ENCODE measurements at regions not wholly inside any gene's neighbourhood (a gene's known extent, or its start where the extent isn't known, plus 50 kb on each side); places are given as distances from the start of the nearest gene placed in this dataset.
"Not testable (repeated sequence)": the region's sequence is repeated elsewhere in the genome, so short reads cannot be mapped to it uniquely, and the experiment has no call there.

DNA sequence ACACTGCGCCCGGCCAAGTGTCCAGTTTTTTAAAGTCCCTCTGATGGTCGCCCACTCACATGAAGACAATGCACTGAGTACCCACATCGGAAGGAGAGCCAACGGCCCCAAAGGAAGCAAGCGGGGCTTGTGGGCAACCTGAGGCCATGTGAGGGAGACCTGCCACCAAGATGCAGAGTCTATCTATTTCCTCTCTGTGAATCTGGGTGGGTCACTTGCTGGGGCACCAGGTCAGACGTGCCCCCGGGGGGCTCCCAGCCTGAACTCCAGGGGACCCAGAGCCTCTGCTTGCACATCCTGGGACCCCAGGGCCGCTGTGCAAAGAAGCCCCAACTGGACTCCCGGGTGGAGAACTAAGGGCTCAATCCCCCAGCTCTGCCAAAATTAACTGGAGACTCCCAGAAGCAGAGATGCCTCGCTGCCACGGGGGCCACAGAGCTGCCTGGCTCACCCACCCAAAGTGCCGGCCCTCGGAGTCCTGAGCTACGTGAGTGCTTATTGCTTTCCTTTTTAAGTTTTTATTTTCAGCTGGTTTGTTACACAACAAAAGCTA, 106.4 kb downstream of the BRD1 start:
- no peak for DNase-seq

DNA sequence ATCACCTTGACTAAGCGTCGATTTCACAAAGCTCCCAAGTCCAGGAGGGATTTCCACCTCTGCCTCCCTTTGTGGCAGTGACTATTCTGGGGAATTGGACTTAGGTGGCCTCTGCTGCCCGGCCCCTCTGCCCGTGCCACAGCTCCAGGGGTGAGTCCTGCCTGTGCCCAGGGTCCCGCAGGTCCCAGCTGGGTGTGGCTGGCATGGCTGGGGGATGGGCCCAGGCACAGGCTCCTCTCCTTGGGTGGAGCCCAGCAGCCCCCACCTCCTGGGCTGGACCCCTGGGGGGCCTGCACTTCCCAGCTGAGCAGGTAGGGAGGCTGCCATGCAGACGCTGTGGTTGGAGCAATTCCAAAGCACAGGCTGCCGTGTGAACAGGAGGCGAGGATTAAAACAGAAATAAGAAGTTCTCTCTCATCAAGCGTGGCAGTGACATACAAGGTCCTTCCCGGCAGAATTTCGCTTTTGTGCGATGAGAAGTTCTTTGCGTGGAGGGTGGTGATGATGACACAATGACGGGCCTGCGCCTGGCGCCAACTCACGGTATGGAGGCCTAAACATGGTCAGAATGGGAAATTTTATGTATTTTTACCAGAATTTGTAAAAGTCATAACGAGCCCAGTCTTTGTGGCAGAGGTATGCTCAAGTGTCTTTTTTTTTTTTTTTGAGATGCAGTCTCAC, 107.3 kb downstream of the BRD1 start:
- DNase-seq: no peak

DNA sequence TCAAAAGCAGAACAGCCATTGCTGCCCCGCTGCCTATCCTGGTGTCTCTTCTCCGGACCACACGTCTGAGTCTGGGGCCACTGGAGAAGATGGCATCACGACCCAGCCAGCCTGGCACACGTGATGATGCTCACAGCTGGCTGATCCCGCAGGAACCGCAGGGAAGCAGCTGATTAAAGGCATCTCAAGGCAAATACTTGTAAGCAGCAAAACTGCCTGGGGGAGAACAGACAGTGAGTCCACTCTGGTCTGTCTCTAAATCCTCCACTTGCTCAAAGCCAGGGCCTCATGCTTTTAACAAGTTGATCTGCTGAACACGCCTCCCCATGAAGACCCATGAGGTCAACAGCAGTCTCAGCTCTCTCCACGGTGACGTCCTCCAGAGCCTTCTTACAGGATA, 108.6 kb downstream of the BRD1 start:
- no peak for DNase-seq

DNA sequence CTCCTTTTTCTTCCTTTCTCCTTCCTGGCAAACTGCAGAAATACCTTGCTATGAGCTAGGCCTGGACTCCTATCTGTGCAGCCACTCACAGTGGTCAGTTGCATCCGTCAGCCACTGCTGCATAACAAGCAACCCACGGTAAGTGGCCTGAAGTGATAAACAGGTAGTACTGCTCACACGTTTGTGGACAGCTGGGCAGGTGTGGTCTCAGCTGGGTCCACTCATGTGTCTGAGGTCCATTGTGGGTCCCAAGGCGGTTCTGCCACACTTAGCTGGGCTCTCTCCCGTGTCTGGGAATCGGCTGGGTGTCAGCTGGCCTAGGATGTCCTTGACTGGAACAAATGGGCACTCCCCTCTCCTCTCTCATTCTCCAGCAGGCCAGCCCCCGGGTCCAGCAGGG, 109.3 kb downstream of the BRD1 start:
- DNase-seq: no peak

DNA sequence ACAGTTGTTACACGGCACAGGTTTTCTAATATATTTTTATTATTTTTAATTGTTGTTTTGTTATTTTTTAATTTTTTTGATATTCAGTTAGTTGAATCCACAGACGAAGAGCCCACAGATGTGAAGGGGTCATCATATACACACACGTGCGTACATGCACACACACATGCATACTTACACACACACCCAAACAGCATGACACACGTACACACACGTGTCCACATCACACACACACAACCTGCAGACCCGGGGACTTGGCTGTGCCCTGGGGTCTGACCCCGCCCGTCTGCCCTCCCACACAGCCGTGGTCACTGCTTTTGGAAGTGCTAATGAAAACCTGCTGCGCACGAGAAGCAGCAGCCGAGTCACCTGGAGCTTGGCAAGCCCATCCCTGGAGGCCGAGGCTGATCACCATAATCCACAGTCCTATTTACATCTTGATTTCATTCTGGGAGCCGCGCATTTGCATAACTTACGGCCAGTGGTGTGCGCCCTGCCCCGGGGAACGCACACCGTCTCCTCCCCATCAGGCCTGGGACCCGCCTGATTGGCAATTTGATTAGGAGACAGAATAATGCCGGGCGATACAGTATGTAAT, 110.3 kb downstream of the BRD1 start:
- DNase-seq: no peak

DNA sequence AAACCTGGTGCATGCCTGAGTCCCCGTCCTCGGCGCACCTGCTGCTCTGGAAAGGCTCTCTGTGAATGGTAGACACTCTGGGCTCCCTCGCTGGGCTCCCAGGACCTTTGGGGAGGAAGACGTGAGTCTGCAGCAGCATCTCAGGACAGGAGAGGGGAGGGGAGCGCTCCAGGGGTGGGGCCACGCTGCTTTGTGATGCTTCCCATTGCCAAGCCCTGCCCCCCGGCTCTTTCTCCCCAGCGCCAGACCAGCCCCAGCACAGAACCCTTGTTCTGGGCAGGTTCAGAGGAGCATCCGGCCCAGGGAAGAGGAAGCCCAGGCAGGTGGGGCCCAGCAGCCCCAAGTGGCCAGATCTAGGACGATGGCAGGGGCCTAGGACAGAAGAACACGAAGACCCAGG, 111.2 kb downstream of the BRD1 start:
- no peak for DNase-seq

DNA sequence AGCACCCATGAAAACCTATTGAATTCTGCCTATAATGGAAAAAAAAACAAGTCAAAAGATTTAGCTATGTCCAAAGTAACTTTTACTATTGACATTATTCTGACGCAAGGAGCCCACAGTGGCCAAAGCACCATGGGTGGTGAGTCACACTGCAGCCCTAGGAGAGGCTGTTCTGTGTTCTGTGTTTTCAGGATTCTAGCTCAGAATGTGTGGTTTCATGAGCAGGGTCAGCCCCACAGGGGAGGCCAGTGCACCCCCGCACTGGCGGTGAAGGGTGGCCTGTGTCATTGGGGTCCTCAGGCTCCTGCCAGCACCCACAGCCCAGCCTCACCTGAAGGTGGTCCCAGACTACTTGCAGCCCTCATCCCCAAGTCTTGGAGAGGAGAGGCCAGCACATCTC, 112.2 kb downstream of the BRD1 start:
- DNase-seq: no peak

DNA sequence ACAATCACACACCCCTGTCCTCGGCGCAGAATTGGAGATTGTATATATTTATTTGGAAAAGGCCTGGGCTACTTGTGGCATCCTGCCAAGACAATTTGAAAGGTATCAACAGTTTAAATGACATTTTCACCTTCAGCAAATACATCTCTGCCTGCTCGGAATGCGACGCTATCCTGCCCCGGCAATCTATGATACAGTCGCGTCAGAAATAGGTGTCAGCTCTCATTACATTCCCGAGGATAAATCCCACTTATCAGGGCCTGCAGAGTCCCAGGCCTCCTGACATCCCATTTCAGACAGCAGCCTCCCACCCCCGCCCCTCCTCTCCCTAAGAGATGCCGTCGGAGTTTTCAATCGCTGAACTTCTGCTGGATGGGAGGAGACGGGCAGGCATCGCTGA, 114.7 kb downstream of the BRD1 start:
- DNase-seq: no peak

DNA sequence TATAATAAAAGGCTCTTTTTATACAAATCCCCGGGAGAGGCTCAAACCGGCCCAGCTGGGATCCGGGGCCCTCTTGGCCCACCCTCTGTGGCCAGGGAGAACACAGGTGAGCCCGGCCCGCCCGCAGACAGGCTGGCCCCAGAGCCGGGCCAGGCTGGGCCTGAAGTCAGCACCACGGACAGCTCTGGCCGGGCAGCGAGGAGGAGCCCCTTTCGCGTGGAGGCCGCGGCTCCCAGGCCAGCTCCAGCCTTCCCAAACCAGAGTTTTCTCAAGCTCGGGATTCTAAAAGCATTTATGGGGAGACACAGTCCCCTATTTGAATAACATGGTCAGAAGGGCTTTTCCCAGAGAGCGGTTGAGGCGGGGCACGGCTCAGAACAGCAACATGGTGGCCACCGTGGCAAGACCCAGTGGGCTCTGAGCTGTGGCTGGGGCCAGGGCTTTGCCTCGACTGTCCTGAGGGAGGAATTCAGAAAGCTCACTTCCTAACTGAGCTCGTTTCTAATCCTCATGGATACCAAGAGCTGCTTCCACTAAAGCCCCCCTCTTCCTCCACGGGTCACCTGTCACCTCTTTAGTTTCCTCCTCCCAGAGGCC, 115.4 kb downstream of the BRD1 start:
- no peak for DNase-seq

DNA sequence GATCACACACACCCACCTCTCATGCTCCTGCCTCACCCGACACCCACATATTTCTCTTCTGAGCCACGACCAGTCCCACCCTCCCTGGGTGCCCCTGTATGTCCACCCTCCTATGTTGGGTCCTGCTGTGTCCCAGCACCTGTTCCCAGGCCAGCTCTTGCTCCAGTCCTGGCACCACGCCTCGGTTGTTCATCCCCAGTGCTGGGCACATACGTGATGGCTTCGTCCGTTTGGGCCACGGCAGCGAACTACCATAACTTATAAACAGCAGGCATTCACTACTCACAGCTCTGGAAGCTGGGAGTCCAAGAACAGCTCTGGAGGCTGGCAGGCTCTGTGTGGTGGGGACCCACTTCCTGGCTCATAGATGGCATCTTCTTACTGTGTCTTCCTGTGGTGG, 116.9 kb downstream of the BRD1 start:
- no peak for DNase-seq

DNA sequence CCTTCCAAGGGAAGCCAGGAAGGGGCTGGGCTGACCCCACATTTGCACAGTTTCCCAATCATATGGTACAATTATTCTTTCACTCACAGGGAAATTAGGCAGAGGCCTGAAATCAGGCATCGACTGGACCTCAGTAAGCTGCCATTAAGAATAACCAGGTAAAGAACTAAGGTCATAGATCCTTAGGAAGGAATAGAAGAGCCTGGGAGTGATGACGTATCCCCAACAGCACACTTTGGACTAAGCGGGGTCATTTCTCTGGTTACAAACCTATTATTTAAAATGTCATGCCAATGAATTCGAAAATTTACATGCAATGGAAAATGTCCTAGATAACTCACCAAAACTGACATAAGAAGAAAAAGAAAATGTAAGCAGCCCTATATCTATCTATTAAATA, 118.2 kb downstream of the BRD1 start:
- no peak for DNase-seq

DNA sequence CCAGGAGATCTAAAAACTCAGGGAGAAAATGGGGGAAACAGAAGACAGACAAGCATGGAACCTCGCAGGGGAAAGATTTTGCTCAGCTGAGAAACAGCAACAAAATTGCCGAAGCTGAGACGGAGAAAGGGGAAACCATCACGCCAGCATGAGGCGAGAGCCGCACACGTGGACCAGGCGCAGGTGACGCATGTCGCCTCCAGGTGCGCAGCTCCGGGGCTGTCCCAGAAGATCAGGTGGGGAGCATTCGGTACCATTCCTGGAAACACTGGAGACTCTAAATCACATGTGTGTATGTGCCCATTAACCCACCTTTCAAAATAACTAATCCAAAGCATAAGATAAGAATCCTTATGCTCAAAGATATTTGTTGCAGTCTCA, 121.7 kb downstream of the BRD1 start:
- DNase-seq: no peak

DNA sequence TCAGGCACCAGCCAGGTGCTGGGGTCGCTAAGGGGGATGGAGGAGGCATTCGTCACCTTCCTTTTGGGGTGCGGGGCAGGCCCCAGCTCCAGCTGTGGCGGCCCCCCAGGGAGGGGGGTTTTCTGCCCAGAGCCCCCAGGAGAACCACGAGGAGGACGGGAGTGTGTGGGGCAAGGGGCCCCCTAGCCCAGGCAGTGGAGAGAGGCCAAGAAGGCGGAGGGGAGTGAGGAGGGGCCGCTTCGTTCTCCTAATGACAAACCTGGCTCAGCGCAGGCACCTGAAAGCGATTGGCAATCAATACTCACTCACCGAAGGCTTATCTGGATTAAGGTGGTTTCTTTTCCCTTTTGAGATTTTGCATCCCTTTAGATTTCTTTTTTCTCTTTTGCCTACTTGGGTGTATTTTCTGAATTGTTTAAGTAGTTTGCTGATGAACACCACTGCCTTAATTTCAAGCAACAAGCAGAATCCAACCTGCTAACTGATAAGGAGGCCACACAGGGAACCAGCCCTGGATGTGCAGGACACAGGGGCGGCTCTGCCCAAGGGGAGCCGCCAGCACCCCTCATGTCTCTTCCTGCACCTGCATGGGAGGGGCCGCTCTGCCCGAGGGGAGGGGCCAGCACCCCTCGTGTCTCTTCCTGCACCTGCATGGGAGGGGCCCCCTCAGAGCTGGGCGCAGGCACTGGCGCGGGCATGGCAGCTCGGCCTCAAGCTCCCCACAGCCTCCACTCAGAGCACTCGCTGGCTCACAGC, 122.3 kb downstream of the BRD1 start:
- no peak for DNase-seq

DNA sequence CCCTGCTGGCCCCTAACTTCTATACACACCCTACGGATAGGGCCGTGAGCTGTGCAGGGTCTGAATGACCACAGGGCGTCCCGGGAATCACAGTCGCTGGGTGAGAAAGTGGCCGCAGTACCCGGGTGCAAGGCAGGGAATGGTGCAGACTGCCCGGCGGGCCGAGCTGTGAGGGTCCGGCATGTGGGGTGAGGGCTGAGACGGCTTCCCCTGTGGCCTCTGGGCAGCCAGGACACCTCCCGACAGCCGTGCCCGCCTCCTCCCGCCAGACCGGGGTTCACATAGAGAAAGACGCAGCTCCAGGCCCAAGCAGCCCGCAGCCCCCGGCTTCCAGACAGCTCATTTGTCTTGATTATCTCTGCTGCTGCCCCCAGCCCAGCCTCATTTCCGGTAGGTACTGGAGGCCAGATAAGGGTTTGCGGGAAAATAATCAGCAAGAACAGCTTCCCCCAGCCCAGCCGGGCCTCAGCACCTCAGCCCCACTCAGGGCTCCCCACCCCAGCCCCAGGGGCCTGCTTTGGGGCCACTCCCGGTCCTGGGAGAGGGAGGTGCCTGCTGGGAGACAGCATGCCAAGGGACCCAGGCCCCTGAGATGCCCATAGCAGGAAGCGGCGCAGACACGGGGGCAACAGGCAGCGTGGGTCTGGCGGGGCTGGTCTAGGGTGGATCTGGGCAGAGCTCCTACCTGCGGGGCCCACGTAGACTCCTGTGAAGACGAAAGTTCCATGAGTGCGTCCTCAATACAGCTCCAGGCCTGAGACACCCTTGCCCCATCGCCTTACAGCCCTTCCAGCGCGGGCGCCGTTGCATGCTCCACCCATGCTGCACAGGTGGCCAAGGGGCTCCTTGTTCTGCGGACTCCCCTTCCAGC, 123.1 kb downstream of the BRD1 start:
- DNase-seq: no peak

DNA sequence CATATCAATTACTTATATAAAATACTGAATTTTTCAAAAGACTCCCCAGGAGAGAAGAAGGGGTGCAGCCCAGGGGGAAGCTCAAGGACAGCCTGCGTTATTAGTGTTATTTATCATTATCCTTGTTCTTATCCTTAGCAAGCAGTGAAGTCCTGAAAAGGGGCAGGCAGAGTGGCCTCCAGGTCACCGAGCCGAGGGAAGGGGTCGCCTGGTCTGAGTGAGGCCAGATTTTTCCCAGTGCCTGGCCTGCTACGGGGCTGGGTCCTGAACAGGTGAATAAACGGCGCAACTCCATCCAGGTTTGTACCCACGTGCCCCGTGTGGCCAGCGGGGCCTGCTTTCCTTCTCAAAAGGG, 123.7 kb downstream of the BRD1 start:
- DNase-seq: no peak

DNA sequence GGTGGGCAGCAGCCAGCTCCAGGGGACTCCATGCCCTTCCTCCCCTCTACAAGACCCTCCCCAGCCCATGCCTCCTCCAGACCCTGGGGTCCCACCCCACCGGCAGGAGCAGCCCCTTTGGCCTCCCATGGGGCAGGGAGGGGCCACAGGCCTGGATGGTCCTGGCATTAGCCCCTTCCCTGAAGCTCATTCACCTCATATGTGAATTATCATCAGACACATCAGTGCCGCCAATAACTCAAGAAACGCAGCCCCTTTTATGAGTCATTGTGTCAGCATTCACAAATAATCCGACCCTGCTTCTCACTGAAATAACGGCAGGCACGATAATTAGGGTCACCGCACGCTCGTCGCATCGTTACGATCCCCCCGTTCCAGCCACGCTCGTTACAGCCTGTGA, 124.2 kb downstream of the BRD1 start:
- DNase-seq: no peak

DNA sequence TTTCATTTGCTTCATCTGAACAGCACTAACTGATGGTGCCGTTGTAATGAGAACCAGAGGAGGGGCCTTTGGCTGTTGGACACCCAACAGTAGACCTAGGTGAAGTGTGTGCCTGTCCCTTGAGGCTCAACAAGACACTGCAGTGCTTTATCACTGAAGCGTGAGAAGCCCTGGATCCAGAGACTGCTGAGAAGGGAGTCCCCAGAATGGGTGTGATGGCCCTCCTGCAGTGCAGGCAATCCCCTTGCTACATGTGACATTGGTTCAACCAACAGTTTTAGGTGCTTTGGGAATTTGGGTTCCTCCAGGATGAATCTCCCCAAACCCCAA, 125.6 kb downstream of the BRD1 start:
- no peak for DNase-seq

DNA sequence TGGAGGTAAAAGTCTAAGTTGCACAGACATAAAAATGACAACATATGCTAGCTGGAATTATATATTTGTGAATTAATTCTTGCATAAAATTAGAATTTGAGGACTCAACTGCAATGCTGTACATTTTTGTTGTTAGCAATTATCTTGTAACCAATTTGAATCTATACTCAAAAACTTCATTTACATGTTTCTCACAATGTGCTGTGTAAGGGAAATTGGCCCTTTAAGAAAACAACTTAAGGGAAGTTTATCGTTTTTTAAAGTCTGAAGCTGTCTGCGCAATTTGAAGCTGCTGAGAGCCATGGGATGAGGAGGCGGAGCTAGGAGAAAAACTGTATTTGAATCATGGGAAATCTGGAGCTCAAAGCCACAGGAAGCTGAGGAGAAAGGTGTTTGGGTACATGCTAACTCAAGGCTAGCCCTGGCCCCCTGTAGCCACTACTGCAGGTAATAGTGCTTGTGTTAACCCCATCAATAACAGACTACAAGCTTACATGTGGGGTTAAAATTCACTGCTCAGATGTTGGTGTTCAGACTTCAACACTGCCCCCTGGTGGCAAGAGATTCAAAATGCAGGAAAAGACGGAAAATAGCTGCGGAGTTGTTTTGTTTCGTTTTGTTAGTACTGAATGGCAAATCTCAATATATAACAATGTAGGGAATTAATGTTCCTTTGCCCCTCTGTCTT, 126.1 kb downstream of the BRD1 start:
- no peak for DNase-seq

DNA sequence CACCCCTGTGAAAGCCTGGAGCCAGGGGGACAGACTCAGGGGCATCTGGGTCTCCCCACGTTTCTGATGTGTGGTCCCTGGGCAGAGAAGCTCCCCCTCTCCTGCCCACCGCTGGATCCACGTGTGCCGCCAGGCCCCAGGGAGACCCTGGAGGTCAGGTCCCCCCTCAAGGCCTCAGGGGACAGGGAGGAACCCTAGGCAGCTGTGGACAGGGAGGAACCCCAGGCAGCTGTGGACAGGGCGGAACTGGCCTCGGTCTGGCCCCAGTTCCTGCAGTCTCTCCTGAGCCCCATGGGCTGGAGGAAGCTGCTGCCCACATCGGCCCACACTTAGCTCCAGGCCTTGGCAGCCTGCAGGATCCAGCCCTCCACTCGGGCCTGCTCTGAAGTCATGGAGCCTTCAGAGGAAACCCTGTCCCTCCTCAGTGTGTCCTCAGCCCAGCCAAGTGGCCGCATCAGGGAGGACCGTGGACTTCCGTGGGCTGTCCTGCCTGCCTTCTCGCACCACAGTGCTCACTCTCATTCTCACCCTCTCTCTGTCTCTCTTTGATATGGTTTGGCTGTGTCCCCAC, 127.7 kb downstream of the BRD1 start:
- no peak for DNase-seq

DNA sequence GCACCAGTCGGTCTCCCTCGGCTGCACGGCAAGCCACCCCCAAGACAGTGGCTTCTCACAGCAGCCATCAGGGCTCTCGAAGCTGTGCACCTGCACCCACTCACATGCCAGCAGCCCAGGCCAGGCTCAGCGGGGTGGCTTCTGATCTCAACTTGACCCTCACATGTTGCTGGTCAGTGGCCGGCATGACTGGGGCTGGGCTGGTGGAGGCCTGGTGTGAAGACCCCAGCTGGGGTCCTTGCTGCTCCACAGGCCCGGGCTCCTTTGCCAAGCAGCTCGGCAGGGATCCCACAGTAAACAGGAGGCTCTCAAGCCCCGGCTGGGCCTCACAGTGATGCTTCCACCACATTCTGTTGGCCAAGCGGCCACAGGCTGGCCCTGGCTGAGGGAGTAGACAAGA, 128.2 kb downstream of the BRD1 start:
- DNase-seq: no peak

DNA sequence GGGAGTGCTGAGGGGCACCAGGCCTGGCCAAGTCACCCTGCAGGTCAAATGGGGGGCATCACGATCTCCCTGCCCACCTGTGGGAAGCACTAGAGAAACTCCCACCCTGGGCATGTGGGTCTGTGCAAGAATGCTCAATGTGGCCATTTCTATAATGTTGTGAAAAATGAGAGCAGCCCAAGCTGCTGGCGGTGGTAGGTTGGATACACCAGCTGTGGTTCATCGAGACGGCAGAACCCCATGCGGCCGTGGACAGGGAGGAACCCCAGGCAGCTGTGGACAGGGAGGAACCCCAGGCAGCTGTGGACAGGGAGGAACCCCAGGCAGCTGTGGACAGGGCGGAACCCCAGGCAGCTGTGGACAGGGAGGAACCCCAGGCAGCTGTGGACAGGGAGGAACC, 129.1 kb downstream of the BRD1 start:
- not testable (repeated sequence) for DNase-seq

DNA sequence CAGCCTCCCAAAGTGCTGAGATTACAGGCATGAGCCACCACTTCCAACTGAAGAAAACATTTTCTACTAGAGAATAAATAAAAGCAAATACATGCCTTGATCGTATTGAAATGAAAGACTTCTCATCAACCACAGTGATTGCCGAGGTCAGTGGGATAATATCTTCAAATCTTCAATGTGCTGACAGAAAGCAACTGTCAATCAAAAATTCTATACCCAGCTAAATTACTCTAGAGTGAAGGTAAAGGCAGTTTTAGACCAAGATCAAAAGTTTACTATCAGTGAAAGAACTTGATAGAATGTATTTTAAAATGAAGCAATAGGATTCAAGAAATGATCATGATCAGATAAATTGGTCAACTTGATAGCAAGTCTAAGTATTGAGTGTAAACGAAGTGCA, 130.6 kb downstream of the BRD1 start:
- no peak for DNase-seq
